ENCODE measurements at regions not wholly inside any gene's neighbourhood (a gene's known extent, or its start where the extent isn't known, plus 50 kb on each side); places are given as distances from the start of the nearest gene placed in this dataset.
"Not testable (repeated sequence)": the region's sequence is repeated elsewhere in the genome, so short reads cannot be mapped to it uniquely, and the experiment has no call there.

- DNase-seq (ENCODE audit: low spot score) = no peak
- intact Hi-C loops (cut with DNase I) = no loop called here
Observed at GRCh38 chr3:181210275-181210674, 220.7 kb upstream of the DNAJC19 start.

GRCh38 chr3:181189556-181189955 is 200.0 kb upstream of the DNAJC19 start:
- no peak for DNase-seq (ENCODE audit: low spot score)
- intact Hi-C loops (cut with DNase I) = no loop called here

- intact Hi-C loops (cut with DNase I) = no loop called here
- DNase-seq (ENCODE audit: low spot score) = no peak
Observed at GRCh38 chr3:181183764-181184163, 194.2 kb upstream of the DNAJC19 start.

- intact Hi-C loops (cut with DNase I); DNase-seq (ENCODE audit: low spot score): not testable (repeated sequence)
Observed at GRCh38 chr3:181183057-181183456, 193.5 kb upstream of the DNAJC19 start.

GRCh38 chr3:181178991-181179390 is 189.5 kb upstream of the DNAJC19 start:
- intact Hi-C loops (cut with DNase I) = no loop called here
- no peak for DNase-seq (ENCODE audit: low spot score)

- no peak for DNase-seq (ENCODE audit: low spot score)
- intact Hi-C loops (cut with DNase I) = no loop called here
Observed at GRCh38 chr3:181176601-181177000, 187.1 kb upstream of the DNAJC19 start.

GRCh38 chr3:181174676-181175233 is 185.2 kb upstream of the DNAJC19 start:
- no peak for DNase-seq (ENCODE audit: low spot score)

GRCh38 chr3:181174022-181174421 is 184.5 kb upstream of the DNAJC19 start:
- no peak for DNase-seq (ENCODE audit: low spot score)
- intact Hi-C loops (cut with DNase I) = no loop called here

More at GRCh38 chr3:181174676-181175233, 185.2 kb upstream of the DNAJC19 start:
- intact Hi-C loops (cut with DNase I) = no loop called here

- intact Hi-C loops (cut with DNase I) = no loop called here
- DNase-seq (ENCODE audit: low spot score) = no peak
Observed at GRCh38 chr3:181173227-181173626, 183.7 kb upstream of the DNAJC19 start.

GRCh38 chr3:181134873-181135272 is 145.3 kb upstream of the DNAJC19 start:
- intact Hi-C loops (cut with DNase I) = no loop called here
- no peak for DNase-seq (ENCODE audit: low spot score)

- intact Hi-C loops (cut with DNase I) = no loop called here
- DNase-seq (ENCODE audit: low spot score) = no peak
Observed at GRCh38 chr3:181133832-181134231, 144.3 kb upstream of the DNAJC19 start.

GRCh38 chr3:181105646-181106045 is 116.1 kb upstream of the DNAJC19 start:
- DNase-seq (ENCODE audit: low spot score) = no peak
- intact Hi-C loops (cut with DNase I) = loop anchor here in 1 of 2 donors (5.0 kb wide), 1 partner anchor 1357 kb away; no protein-coding TSS in a partner anchor

- no peak for DNase-seq (ENCODE audit: low spot score)
- intact Hi-C loops (cut with DNase I) = no loop called here
Observed at GRCh38 chr3:181103605-181104004, 114.1 kb upstream of the DNAJC19 start.

- no peak for DNase-seq (ENCODE audit: low spot score)
- intact Hi-C loops (cut with DNase I) = no loop called here
Observed at GRCh38 chr3:181086011-181086410, 96.5 kb upstream of the DNAJC19 start.

GRCh38 chr3:181081930-181082329 is 92.4 kb upstream of the DNAJC19 start:
- intact Hi-C loops (cut with DNase I) = no loop called here
- no peak for DNase-seq (ENCODE audit: low spot score)

GRCh38 chr3:181076558-181076957 is 87.0 kb upstream of the DNAJC19 start:
- intact Hi-C loops (cut with DNase I) = no loop called here

GRCh38 chr3:181075098-181075497 is 85.6 kb upstream of the DNAJC19 start:
- DNase-seq (ENCODE audit: low spot score) = no peak
- intact Hi-C loops (cut with DNase I) = no loop called here

More at GRCh38 chr3:181076558-181076957, 87.0 kb upstream of the DNAJC19 start:
- no peak for DNase-seq (ENCODE audit: low spot score)

- DNase-seq (ENCODE audit: low spot score) = no peak
- intact Hi-C loops (cut with DNase I) = no loop called here
Observed at GRCh38 chr3:181066143-181067087, 76.9 kb upstream of the DNAJC19 start.

GRCh38 chr3:181056136-181056732 is 66.7 kb upstream of the DNAJC19 start:
- intact Hi-C loops (cut with DNase I) = no loop called here
- DNase-seq (ENCODE audit: low spot score) = no peak

GRCh38 chr3:181054538-181054937 is 65.0 kb upstream of the DNAJC19 start:
- no peak for DNase-seq (ENCODE audit: low spot score)
- intact Hi-C loops (cut with DNase I) = no loop called here
